ENCODE measurements at regions not wholly inside any gene's neighbourhood (a gene's known extent, or its start where the extent isn't known, plus 50 kb on each side); places are given as distances from the start of the nearest gene placed in this dataset.

- DNase-seq (ENCODE audit: low read depth), result no peak
Observed at GRCh38 chr2:64769392-64770044, 115.8 kb upstream of the SERTAD2 start.

- no peak for DNase-seq (ENCODE audit: low read depth)
Observed at GRCh38 chr2:64770137-64770780, 116.5 kb upstream of the SERTAD2 start.

GRCh38 chr2:64770781-64771334, 117.1 kb upstream of the SERTAD2 start:
- no peak for DNase-seq (ENCODE audit: low read depth)

- no peak for DNase-seq (ENCODE audit: low read depth)
Observed at GRCh38 chr2:64771737-64772136, 118.0 kb upstream of the SERTAD2 start.

GRCh38 chr2:64773461-64774118, 119.9 kb upstream of the SERTAD2 start:
- no peak for DNase-seq (ENCODE audit: low read depth)

- DNase-seq (ENCODE audit: low read depth), result no peak
Observed at GRCh38 chr2:64777841-64778240, 124.1 kb upstream of the SERTAD2 start.

GRCh38 chr2:64779117-64779690, 125.5 kb upstream of the SERTAD2 start:
- no peak for DNase-seq (ENCODE audit: low read depth)

GRCh38 chr2:64780041-64780440, 126.3 kb upstream of the SERTAD2 start:
- no peak for DNase-seq (ENCODE audit: low read depth)

- no peak for DNase-seq (ENCODE audit: low read depth)
Observed at GRCh38 chr2:64781711-64782390, 128.1 kb upstream of the SERTAD2 start.

GRCh38 chr2:64784168-64785061, 130.7 kb upstream of the SERTAD2 start:
- no peak for DNase-seq (ENCODE audit: low read depth)

GRCh38 chr2:64785245-64785644, 131.5 kb upstream of the SERTAD2 start:
- DNase-seq (ENCODE audit: low read depth), result no peak

GRCh38 chr2:64786343-64787018, 132.8 kb upstream of the SERTAD2 start:
- DNase-seq (ENCODE audit: low read depth), result no peak

GRCh38 chr2:64787019-64787365, 133.3 kb upstream of the SERTAD2 start:
- DNase-seq (ENCODE audit: low read depth), result no peak

GRCh38 chr2:64787698-64788097, 134.0 kb upstream of the SERTAD2 start:
- no peak for DNase-seq (ENCODE audit: low read depth)

- no peak for DNase-seq (ENCODE audit: low read depth)
Observed at GRCh38 chr2:64789466-64790320, 136.0 kb upstream of the SERTAD2 start.

- DNase-seq (ENCODE audit: low read depth), result no peak
Observed at GRCh38 chr2:64792300-64792699, 138.6 kb upstream of the SERTAD2 start.

GRCh38 chr2:64792995-64793639, 139.4 kb upstream of the SERTAD2 start:
- no peak for DNase-seq (ENCODE audit: low read depth)

GRCh38 chr2:64793701-64794100, 140.0 kb upstream of the SERTAD2 start:
- DNase-seq (ENCODE audit: low read depth), result no peak

GRCh38 chr2:64794426-64794995, 140.8 kb upstream of the SERTAD2 start:
- DNase-seq (ENCODE audit: low read depth), result no peak

All from stimulated activated CD8-positive, alpha-beta memory T cell treated with anti-CD3 and anti-CD28 coated beads, Interleukin-7, amount 100 ng/mL, for 24 hours (primary cell).